T-cell (primary cell): ENCODE measurements at regions not wholly inside any gene's neighbourhood (a gene's known extent, or its start where the extent isn't known, plus 50 kb on each side); places are given as distances from the start of the nearest gene placed in this dataset.

Source experiments
- ATAC-seq, 4 experiments: fragments of 200-7000 bp in 3 of 4; fragments of 150-1000 bp in 1 of 4; cut with Tn5 transposase; replicated peaks in 1 of 4; 1 replicate in 3 of 4; 2 replicates in 1 of 4; pipeline ENCODE4 v1.10.0; 2021; ENCODE audit warnings: moderate library complexity in 3 of 4, mild to moderate bottlenecking in 2 of 4, moderate number of reproducible peaks in 1 of 4
- CTCF ChIA-PET, 2 donors: fragments of 300-600 bp; sonication (Branson Sonifier 250); formaldehyde crosslinking; loops; one replicate each; lab custom pipeline; 2022; ENCODE audit warnings: antibody characterized with exemption in 2 of 2; lab: Charles Lee
- POLR2A ChIA-PET, 2 donors: fragments of 300-600 bp; sonication (Branson Sonifier 250); formaldehyde crosslinking; loops; one replicate each; lab custom pipeline; 2022; ENCODE audit warnings: antibody characterized with exemption in 2 of 2; lab: Charles Lee
- DNase-seq, 35 experiments: peaks; one replicate each; pipeline versions ENCODE4 v3.0.0 to v3.0.0-alpha.2; 2013 to 2023
- H3K27ac ChIP-seq: one replicate; pipeline ENCODE4 v1.5.1; 2013; ENCODE audit warnings: low read length
- H3K27me3 ChIP-seq, 2 experiments: replicated peaks in 1 of 2; 1 replicate in 1 of 2; 2 replicates in 1 of 2; pipeline versions ENCODE4 v1.6.1 to v1.7.0; 2013; ENCODE audit warnings: low read length in 1 of 2, mixed read lengths in 1 of 2; ENCODE audit not compliant: control insufficient read depth in 2 of 2, insufficient read depth in 2 of 2; ENCODE audit errors: extremely low read depth in 1 of 2
- H3K36me3 ChIP-seq, 2 donors: 1 replicate in 1 of 2; 2 replicates in 1 of 2; pipeline versions ENCODE4 v1.6.1 to v1.7.0; 2013; ENCODE audit warnings: low read length in 1 of 2; ENCODE audit not compliant: control insufficient read depth in 2 of 2, insufficient read depth in 1 of 2; ENCODE audit errors: extremely low read depth in 1 of 2
- H3K4me1 ChIP-seq, 2 experiments: 1 replicate in 1 of 2; 2 replicates in 1 of 2; pipeline versions ENCODE4 v1.6.1 to v1.7.0; 2013; ENCODE audit warnings: low read length in 2 of 2, mixed read lengths in 1 of 2; ENCODE audit not compliant: insufficient read depth in 2 of 2, control insufficient read depth in 1 of 2; ENCODE audit errors: extremely low read depth in 1 of 2
- H3K4me3 ChIP-seq, 2 donors: 1 replicate in 1 of 2; 2 replicates in 1 of 2; pipeline versions ENCODE4 v1.5.1 to v1.7.0; 2013; ENCODE audit warnings: mild to moderate bottlenecking in 2 of 2, low read length in 1 of 2, moderate library complexity in 1 of 2; ENCODE audit not compliant: control insufficient read depth in 1 of 2; ENCODE audit errors: extremely low read depth in 1 of 2
- H3K9me3 ChIP-seq: 2 replicates; pipeline ENCODE4 v1.7.0; 2013
- H3K27ac Mint-ChIP-seq, 2 donors: one replicate each; pipeline ENCODE4 v1.8.0; 2020 to 2021; ENCODE audit warnings: mild to moderate bottlenecking in 2 of 2, mixed read lengths in 2 of 2
- H3K27me3 Mint-ChIP-seq, 2 donors: one replicate each; pipeline ENCODE4 v1.8.0; 2021 to 2022; ENCODE audit warnings: mixed read lengths in 2 of 2
- H3K36me3 Mint-ChIP-seq: one replicate; pipeline ENCODE4 v1.8.0; 2021; ENCODE audit warnings: mixed read lengths
- H3K4me1 Mint-ChIP-seq, 3 donors: one replicate each; pipeline ENCODE4 v1.8.0; 2020 to 2022; ENCODE audit warnings: mixed read lengths in 3 of 3, mild to moderate bottlenecking in 1 of 3
- H3K4me3 Mint-ChIP-seq, 3 donors: one replicate each; pipeline ENCODE4 v1.8.0; 2020 to 2022; ENCODE audit warnings: mild to moderate bottlenecking in 3 of 3, mixed read lengths in 3 of 3, moderate library complexity in 3 of 3
- H3K9me3 Mint-ChIP-seq, 3 donors: one replicate each; pipeline ENCODE4 v1.8.0; 2020 to 2022; ENCODE audit warnings: mixed read lengths in 3 of 3
- WGBS: methylation state at CpG from one replicate; pipeline ENCODE4 v1.1.5; 2013; ENCODE audit warnings: missing lambda C conversion rate; ENCODE audit not compliant: insufficient coverage; 5-methylcytosine and 5-hydroxymethylcytosine counted together

DNA sequence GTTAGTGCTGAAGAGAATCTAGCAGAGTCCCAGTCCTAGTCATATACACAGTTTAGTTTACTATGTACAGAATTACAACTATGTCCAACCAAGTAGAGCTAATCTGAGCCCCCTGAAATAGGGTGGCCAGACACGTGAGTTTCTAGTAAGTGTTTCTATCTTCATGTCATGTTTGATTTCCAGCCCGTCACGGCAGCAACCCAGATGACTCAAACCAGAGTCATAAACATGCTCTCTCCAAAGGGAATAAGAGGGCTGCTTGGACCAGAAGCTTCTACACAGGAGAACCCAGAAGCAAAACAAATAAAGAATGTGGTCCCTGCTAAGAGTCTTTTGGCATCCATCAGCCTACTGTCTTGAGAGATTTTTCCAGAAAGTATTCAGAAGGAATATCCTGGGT is 64.9 kb upstream of the WIPF1 start:
- Histone ChIP-seq H3K27ac (no peak overlapping the region), H3K27me3 (no peaks in the 10 kb centered on the region), H3K36me3 (no peaks in the 10 kb centered on the region), H3K4me1 (peaks cover 0 to 4% of the 10 kb centered on the region in 2 experiments), H3K4me3 (no peak overlapping the region), H3K9me3 (no peaks in the 10 kb centered on the region)
- no peak overlapping the region for H3K4me3 Mint-ChIP-seq
- ATAC-seq (no peak), DNase-seq (no peak)
- CTCF ChIA-PET: no interaction called here
- no peaks in the 10 kb centered on the region for H3K9me3 Mint-ChIP-seq
- peaks cover 28 to 49% (median 35%) of the 10 kb centered on the region in 3 donors for H3K4me1 Mint-ChIP-seq
- H3K36me3 Mint-ChIP-seq: peaks cover 7% of the 10 kb centered on the region
- H3K27me3 Mint-ChIP-seq: no peaks in the 10 kb centered on the region
- no peak overlapping the region for H3K27ac Mint-ChIP-seq
- WGBS: 96% methylated on average over 3 of the region's 3 CpGs
- POLR2A ChIA-PET: no interaction called here

GRCh38 chr2:174660984-174661675 is 63.5 kb upstream of the WIPF1 start:
- CTCF ChIA-PET: no interaction called here
- Mint-ChIP-seq H3K27ac (peak overlapping the region in 1 of 2 donors; percentile 30), H3K9me3 (peaks cover 0 to under 1% (median 0%) of the 10 kb centered on the region in 3 donors), H3K27me3 (no peaks in the 10 kb centered on the region), H3K4me1 (peaks cover 24 to 47% (median 36%) of the 10 kb centered on the region in 3 donors), H3K36me3 (peaks cover 11% of the 10 kb centered on the region), H3K4me3 (no peak overlapping the region)
- no peaks in the 10 kb centered on the region for H3K27me3 ChIP-seq
- no peak for ATAC-seq
- WGBS: 93% methylated on average over 5 of the region's 9 CpGs
- no peaks in the 10 kb centered on the region for H3K9me3 ChIP-seq
- no peaks in the 10 kb centered on the region for H3K4me1 ChIP-seq
- no peak overlapping the region for H3K4me3 ChIP-seq
- no peak overlapping the region for H3K27ac ChIP-seq
- no peak for DNase-seq
- POLR2A ChIA-PET: no interaction called here
- no peaks in the 10 kb centered on the region for H3K36me3 ChIP-seq

DNA sequence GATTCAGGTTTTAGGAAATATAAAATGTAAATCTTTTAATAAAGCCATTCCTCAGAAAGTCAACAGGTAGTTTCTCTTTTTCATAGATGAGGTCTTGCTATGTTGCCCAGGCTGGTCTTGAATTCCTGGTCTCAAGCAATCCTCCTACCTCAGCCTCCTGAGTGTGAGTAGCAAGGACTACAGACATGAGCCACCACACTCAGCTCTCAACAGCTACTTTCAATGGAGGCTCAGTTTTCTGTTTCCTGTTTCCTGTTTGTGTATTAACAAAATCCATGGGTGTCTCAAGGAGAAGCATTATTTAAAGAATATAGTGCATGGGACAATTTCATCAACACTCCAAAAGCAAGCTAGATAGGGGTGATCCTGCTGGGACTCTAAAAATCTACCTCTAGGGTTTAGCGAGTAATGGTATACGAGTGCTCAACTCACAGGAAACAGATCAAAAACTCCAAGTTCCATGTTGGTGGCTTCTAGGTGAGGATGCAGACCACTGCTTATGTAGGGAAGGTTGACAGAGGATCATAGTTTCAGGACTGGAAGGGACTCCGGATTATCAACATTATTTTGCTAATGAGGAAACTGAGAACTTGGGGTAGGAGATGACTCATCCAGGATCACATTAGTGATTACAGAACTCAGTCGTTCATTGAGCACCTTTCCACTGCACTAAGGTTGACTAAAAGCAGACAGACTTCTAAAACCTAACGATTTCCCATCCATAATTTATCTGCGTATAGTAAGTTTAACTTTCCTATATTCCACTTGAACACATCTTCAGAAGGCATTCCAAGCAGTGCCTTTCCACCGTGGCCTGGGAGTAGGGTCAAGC is 61.7 kb upstream of the WIPF1 start:
- Mint-ChIP-seq H3K36me3 (peaks cover 21% of the 10 kb centered on the region), H3K4me1 (peaks cover 32 to 57% (median 49%) of the 10 kb centered on the region in 3 donors), H3K27ac (peak overlapping the region; percentile 10 to 25), H3K4me3 (no peak overlapping the region), H3K9me3 (peaks cover 0 to 8% (median 4%) of the 10 kb centered on the region in 3 donors), H3K27me3 (no peaks in the 10 kb centered on the region)
- ChIA-PET CTCF (interaction anchor here (0.5 to 0.6 kb wide), 3 partner anchors 23 to 528 kb away, joined by 3 to 7 read pairs (median 3); no protein-coding TSS in a partner anchor), POLR2A (no interaction called here)
- 60% methylated on average over 1 of the region's 7 CpGs for WGBS
- Histone ChIP-seq H3K4me3 (no peak overlapping the region), H3K4me1 (no peaks in the 10 kb centered on the region), H3K36me3 (no peaks in the 10 kb centered on the region), H3K27ac (no peak overlapping the region), H3K27me3 (no peaks in the 10 kb centered on the region), H3K9me3 (no peaks in the 10 kb centered on the region)
- DNase-seq: no peak
- peak in 1 of 4 experiments; percentile 50 for ATAC-seq

GRCh38 chr2:174656676-174657176 is 59.1 kb upstream of the WIPF1 start:
- no peaks in the 10 kb centered on the region for H3K36me3 ChIP-seq
- no peak overlapping the region for H3K27ac Mint-ChIP-seq
- H3K4me3 Mint-ChIP-seq: no peak overlapping the region
- H3K27me3 Mint-ChIP-seq: no peaks in the 10 kb centered on the region
- H3K27me3 ChIP-seq: no peaks in the 10 kb centered on the region
- H3K9me3 Mint-ChIP-seq: peaks cover 0 to 8% (median 4%) of the 10 kb centered on the region in 3 donors
- ATAC-seq (no peak), DNase-seq (no peak)
- H3K36me3 Mint-ChIP-seq: peaks cover 21% of the 10 kb centered on the region
- no peak overlapping the region for H3K4me3 ChIP-seq
- H3K4me1 Mint-ChIP-seq: peaks cover 28 to 43% (median 42%) of the 10 kb centered on the region in 3 donors
- ChIA-PET POLR2A (no interaction called here), CTCF (interaction anchor here (0.6 to 1.7 kb wide), 3 partner anchors 60 to 79 kb away, joined by 3 read pairs; no protein-coding TSS in a partner anchor)
- H3K4me1 ChIP-seq: no peaks in the 10 kb centered on the region
- no peak overlapping the region for H3K27ac ChIP-seq
- no peaks in the 10 kb centered on the region for H3K9me3 ChIP-seq

DNA sequence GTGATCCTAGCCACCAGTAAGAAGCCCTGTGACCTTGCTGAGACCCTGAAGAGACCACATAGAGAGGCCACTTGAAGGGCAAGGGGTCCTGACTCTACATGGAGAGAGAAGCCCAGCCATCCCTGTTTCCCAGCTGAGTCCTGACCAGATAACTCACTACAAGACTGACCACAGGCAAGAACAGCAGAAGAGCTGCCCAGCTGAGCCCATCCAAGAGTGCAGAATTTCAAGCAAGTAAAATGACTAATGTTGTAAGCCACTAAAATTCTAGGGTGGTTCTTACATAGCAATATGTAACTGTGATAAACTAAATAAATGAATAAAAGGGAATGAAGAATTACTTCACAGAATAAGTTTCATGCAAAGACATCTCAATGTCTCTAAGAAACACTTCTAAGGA is 58.4 kb upstream of the WIPF1 start:
- Histone ChIP-seq H3K9me3 (no peaks in the 10 kb centered on the region), H3K36me3 (no peaks in the 10 kb centered on the region), H3K4me1 (no peaks in the 10 kb centered on the region), H3K27ac (no peak overlapping the region), H3K27me3 (no peaks in the 10 kb centered on the region), H3K4me3 (no peak overlapping the region)
- Mint-ChIP-seq H3K9me3 (peaks cover 0 to 8% (median 4%) of the 10 kb centered on the region in 3 donors), H3K4me3 (no peak overlapping the region), H3K27me3 (no peaks in the 10 kb centered on the region), H3K4me1 (peaks cover 28 to 38% (median 37%) of the 10 kb centered on the region in 3 donors), H3K27ac (no peak overlapping the region), H3K36me3 (peaks cover 18% of the 10 kb centered on the region)
- no peak for DNase-seq
- no peak for ATAC-seq
- ChIA-PET POLR2A (no interaction called here), CTCF (interaction anchor here (1.0 to 1.7 kb wide), 2 partner anchors 59 to 77 kb away, joined by 3 read pairs; no protein-coding TSS in a partner anchor)

- ATAC-seq: no peak
- Mint-ChIP-seq H3K36me3 (peaks cover 28% of the 10 kb centered on the region), H3K9me3 (peaks cover 3 to 11% (median 4%) of the 10 kb centered on the region in 3 donors), H3K4me1 (peaks cover 34 to 48% (median 45%) of the 10 kb centered on the region in 3 donors), H3K27ac (no peak overlapping the region), H3K27me3 (no peaks in the 10 kb centered on the region), H3K4me3 (no peak overlapping the region)
- 100% methylated on average over 1 of the region's 4 CpGs for WGBS
- Histone ChIP-seq H3K27me3 (no peaks in the 10 kb centered on the region), H3K9me3 (no peaks in the 10 kb centered on the region), H3K27ac (no peak overlapping the region), H3K4me3 (no peak overlapping the region), H3K4me1 (no peaks in the 10 kb centered on the region), H3K36me3 (no peaks in the 10 kb centered on the region)
- CTCF ChIA-PET: no interaction called here
- POLR2A ChIA-PET: interaction anchor here in 1 of 2 donors (0.5 kb wide), 1 partner anchor 59 kb away, joined by 3 read pairs; no protein-coding TSS in a partner anchor
- DNase-seq: no peak
These were observed 56.9 kb upstream of the WIPF1 start for GRCh38 chr2:174654419-174654941.
